ENCODE measurements at regions not wholly inside any gene's neighbourhood (a gene's known extent, or its start where the extent isn't known, plus 50 kb on each side); places are given as distances from the start of the nearest gene placed in this dataset.
"Not testable (repeated sequence)": the region's sequence is repeated elsewhere in the genome, so short reads cannot be mapped to it uniquely, and the experiment has no call there.

- H3K4me3 Mint-ChIP-seq; ATAC-seq (replicated peaks in 1 of 2); H3K27me3 Mint-ChIP-seq (ENCODE audit: low read depth); H3K9me3 Mint-ChIP-seq; DNase-seq; H3K27ac Mint-ChIP-seq; H3K36me3 Mint-ChIP-seq (ENCODE audit: insufficient read depth in 2 of 2); H3K4me1 Mint-ChIP-seq (ENCODE audit: low read depth): not testable (repeated sequence)
Observed at GRCh38 chr2:131818267-131818973, 290.7 kb downstream of the CCDC74A start.

DNA sequence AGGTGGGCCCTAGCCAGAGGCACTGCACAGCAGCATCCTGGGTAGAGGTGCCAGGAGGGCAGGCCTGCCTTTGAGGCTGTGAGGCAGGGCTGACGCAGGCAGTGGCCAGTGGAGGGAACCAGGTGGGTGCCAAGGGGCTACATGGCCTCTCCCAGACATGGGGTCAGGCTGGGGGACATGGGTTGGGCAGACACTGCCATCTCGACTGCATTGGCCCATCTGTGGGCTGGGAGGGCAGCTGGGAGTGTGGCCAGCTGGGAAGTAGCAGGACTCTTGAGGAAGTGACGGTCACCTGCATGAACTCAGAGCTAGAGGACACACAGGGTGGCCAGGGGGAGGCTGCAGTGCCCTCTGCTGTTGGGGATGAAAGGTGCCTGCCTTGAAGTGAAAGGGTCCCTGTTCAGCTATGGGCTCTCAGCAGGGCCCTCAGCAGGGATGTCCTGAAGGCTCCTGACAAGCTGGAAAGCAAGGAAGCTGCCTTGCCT lies 294.6 kb downstream of the CCDC74A start:
- H3K36me3 Mint-ChIP-seq (ENCODE audit: insufficient read depth in 2 of 2); DNase-seq; H3K27ac Mint-ChIP-seq; H3K4me1 Mint-ChIP-seq (ENCODE audit: low read depth); ATAC-seq (replicated peaks in 1 of 2); H3K9me3 Mint-ChIP-seq; H3K27me3 Mint-ChIP-seq (ENCODE audit: low read depth); H3K4me3 Mint-ChIP-seq: not testable (repeated sequence)

- H3K4me3 Mint-ChIP-seq; H3K9me3 Mint-ChIP-seq; H3K36me3 Mint-ChIP-seq (ENCODE audit: insufficient read depth in 2 of 2); H3K27me3 Mint-ChIP-seq (ENCODE audit: low read depth); H3K27ac Mint-ChIP-seq; H3K4me1 Mint-ChIP-seq (ENCODE audit: low read depth); ATAC-seq (replicated peaks in 1 of 2); DNase-seq: not testable (repeated sequence)
Observed at GRCh38 chr2:131823058-131823457, 295.4 kb downstream of the CCDC74A start.

DNA sequence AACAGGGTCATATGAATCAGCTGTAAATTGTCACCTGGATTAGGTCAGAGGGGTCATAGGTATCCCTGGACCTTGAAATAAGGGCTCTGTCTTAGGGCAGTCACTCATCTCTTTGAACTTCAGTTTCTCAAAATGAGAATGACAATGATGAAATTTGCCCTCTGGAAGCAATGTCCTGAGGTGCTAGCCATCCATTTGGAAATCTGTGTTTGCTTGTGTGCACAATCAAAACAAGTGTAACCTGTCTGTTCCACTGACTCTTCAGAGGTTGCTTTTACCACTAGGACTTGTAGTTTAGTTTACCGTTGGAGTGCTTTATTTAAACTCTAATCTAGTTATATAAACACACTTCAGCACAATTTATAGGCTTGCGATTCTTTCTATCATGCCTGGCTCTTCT lies 297.3 kb downstream of the CCDC74A start:
- not testable (repeated sequence) for H3K27me3 Mint-ChIP-seq (ENCODE audit: low read depth); DNase-seq; H3K27ac Mint-ChIP-seq; H3K4me3 Mint-ChIP-seq; H3K36me3 Mint-ChIP-seq (ENCODE audit: insufficient read depth in 2 of 2); ATAC-seq (replicated peaks in 1 of 2); H3K9me3 Mint-ChIP-seq; H3K4me1 Mint-ChIP-seq (ENCODE audit: low read depth)

DNA sequence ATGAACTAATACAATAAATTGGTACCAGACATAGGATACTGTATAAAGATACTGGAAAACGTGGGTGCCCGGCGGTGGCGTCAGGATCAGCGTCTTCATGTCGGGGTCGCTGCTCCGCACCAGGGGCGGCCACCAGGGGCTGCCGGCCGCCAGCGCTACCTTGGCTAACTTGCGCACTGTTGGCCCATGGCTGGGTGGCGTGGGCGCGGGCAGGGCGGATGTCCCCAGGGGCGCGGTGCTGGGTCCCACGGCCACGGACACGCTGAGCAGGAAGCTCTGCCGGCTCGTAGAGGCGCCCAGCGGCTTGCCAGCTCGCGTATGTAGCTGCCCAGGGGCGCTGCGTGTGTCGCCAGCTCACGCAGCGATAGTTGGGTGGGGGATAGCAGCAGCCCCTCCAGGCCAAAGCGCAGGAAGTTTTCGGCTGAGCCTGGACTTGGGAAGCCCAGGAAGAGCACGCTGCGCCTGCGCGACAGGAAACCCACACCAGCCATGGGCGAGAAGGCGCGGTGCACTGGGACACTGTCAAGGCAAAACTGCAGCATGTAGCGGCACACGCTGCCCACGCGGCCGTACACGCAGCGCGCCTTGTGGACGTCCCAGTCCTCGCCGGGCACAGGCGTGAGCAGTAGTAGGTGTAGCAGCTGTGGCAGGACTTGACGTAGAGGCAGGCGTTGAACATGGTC lies 299.9 kb downstream of the CCDC74A start:
- Mint-ChIP-seq H3K4me1 (ENCODE audit: low read depth) (no peaks in the 10 kb centered on the region), H3K9me3 (peaks cover 0 to 2% of the 10 kb centered on the region in 2 donors), H3K4me3 (no peak overlapping the region), H3K36me3 (ENCODE audit: insufficient read depth in 2 of 2) (no peaks in the 10 kb centered on the region), H3K27ac (no peak overlapping the region), H3K27me3 (ENCODE audit: low read depth) (no peaks in the 10 kb centered on the region)
- DNase-seq: no peak
- ATAC-seq (replicated peaks in 1 of 2): no peak

DNA sequence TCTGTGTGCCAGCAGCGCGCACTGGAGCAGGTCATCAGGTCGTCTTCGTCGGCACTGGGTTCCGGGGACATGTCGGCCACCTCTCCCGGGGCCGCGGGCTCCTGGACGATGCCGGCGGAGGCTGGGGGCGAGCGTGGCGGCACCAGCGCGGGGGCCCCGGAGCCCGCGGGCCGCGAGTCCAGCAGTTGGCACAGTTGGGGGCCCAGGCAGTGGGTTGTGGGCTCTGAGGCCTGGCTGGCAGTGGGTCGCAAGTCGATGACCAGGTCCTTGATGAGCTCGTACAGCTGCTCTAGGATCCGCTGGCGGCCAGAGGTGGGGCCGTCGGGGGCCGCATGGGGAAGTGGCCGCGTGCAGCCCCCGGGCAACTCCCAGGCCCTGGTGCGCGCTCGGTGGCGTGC lies 300.5 kb downstream of the CCDC74A start:
- Mint-ChIP-seq H3K4me1 (ENCODE audit: low read depth) (no peaks in the 10 kb centered on the region), H3K27ac (no peak overlapping the region), H3K27me3 (ENCODE audit: low read depth) (no peaks in the 10 kb centered on the region), H3K4me3 (no peak overlapping the region), H3K36me3 (ENCODE audit: insufficient read depth in 2 of 2) (no peaks in the 10 kb centered on the region), H3K9me3 (peaks cover 0 to 2% of the 10 kb centered on the region in 2 donors)
- ATAC-seq (replicated peaks in 1 of 2): no peak
- DNase-seq: no peak

GRCh38 chr2:131828633-131829455 lies 301.2 kb downstream of the CCDC74A start:
- H3K9me3 Mint-ChIP-seq; H3K4me3 Mint-ChIP-seq; H3K36me3 Mint-ChIP-seq (ENCODE audit: insufficient read depth in 2 of 2); H3K27me3 Mint-ChIP-seq (ENCODE audit: low read depth); ATAC-seq (replicated peaks in 1 of 2); H3K4me1 Mint-ChIP-seq (ENCODE audit: low read depth); DNase-seq; H3K27ac Mint-ChIP-seq: not testable (repeated sequence)

GRCh38 chr2:131829456-131830241 lies 302.0 kb downstream of the CCDC74A start:
- H3K27me3 Mint-ChIP-seq (ENCODE audit: low read depth); H3K27ac Mint-ChIP-seq; DNase-seq; H3K4me3 Mint-ChIP-seq; H3K4me1 Mint-ChIP-seq (ENCODE audit: low read depth); ATAC-seq (replicated peaks in 1 of 2); H3K9me3 Mint-ChIP-seq; H3K36me3 Mint-ChIP-seq (ENCODE audit: insufficient read depth in 2 of 2): not testable (repeated sequence)

DNA sequence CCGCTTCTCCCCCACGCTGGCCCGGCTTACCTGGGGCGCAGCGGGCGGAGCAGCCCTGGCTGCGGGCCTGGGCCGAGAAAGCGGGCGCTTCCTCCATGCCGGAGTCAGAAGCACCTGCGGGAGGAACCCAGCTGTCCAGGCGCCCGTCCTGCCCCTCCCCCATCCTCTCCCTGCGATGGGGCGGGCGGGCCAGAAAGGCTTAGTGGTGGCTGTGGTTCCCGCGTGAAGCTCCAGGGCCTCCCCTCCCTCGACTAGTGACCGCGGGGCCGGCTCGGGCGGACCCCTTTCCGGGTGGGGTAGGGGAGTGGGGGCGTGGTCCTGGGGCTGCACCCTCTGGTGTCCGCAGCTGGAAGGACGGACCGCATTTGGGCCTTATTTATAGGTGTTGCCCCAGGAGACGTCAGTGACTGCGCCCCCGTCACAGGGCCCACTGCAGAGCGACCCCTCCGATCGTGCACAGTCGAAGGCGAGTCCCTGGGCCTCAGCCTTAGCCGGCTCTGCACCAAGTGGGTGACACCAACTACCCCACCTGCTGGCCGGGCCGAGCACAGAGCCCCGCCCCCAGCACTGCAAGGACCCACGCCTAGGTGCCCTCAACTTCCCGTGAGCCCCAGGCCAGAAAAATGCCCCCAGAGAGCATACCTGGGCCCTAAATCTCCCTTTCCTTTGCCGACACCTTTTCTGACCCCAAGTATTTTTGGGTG lies 302.7 kb downstream of the CCDC74A start:
- H3K36me3 Mint-ChIP-seq (ENCODE audit: insufficient read depth in 2 of 2); H3K9me3 Mint-ChIP-seq; H3K4me3 Mint-ChIP-seq; H3K27me3 Mint-ChIP-seq (ENCODE audit: low read depth); H3K4me1 Mint-ChIP-seq (ENCODE audit: low read depth); DNase-seq; H3K27ac Mint-ChIP-seq: not testable (repeated sequence)
- ATAC-seq (replicated peaks in 1 of 2): peak in 1 of 2 donors; percentile 35

GRCh38 chr2:131830946-131831310 lies 303.2 kb downstream of the CCDC74A start:
- not testable (repeated sequence) for H3K4me1 Mint-ChIP-seq (ENCODE audit: low read depth); H3K36me3 Mint-ChIP-seq (ENCODE audit: insufficient read depth in 2 of 2); H3K27me3 Mint-ChIP-seq (ENCODE audit: low read depth)

GRCh38 chr2:131831450-131832208 lies 303.9 kb downstream of the CCDC74A start:
- peak; percentile 62 to 64 for ATAC-seq (replicated peaks in 1 of 2)
- not testable (repeated sequence) for H3K9me3 Mint-ChIP-seq; H3K4me1 Mint-ChIP-seq (ENCODE audit: low read depth); H3K36me3 Mint-ChIP-seq (ENCODE audit: insufficient read depth in 2 of 2); H3K27me3 Mint-ChIP-seq (ENCODE audit: low read depth); H3K27ac Mint-ChIP-seq
- peak overlapping the region in 1 of 2 donors; percentile 44 for H3K4me3 Mint-ChIP-seq
- peak; percentile 10 to 36 for DNase-seq

More at GRCh38 chr2:131830946-131831310, 303.2 kb downstream of the CCDC74A start:
- not testable (repeated sequence) for H3K4me3 Mint-ChIP-seq; DNase-seq; ATAC-seq (replicated peaks in 1 of 2); H3K27ac Mint-ChIP-seq; H3K9me3 Mint-ChIP-seq

Data from activated T-cell treated with anti-CD3 and anti-CD28 coated beads, Interleukin-2, amount 50 U/mL, for 72 hours (primary cell).